HG03039 (cell line): ENCODE measurements at regions not wholly inside any gene's neighbourhood (a gene's known extent, or its start where the extent isn't known, plus 50 kb on each side); places are given as distances from the start of the nearest gene placed in this dataset.

ENCODE experiments used
- ATAC-seq: cut with Tn5 transposase; IDR thresholded peaks from one replicate; pipeline ENCODE4 v1.9.1; 2021; ENCODE audit warnings: mild to moderate bottlenecking, moderate library complexity; ENCODE audit not compliant: unreplicated experiment

- ATAC-seq: no peak
Measured at GRCh38 chr6:92840246-92840930, 579.0 kb downstream of the EPHA7 start.

- no peak for ATAC-seq
Measured at GRCh38 chr6:92828788-92829187, 590.6 kb downstream of the EPHA7 start.

- ATAC-seq: no peak
Measured at GRCh38 chr6:92827104-92827503, 592.3 kb downstream of the EPHA7 start.

- no peak for ATAC-seq
Measured at GRCh38 chr6:92826633-92827032, 592.7 kb downstream of the EPHA7 start.

GRCh38 chr6:92822222-92822621 lies 597.1 kb downstream of the EPHA7 start:
- no peak for ATAC-seq

- no peak for ATAC-seq
Measured at GRCh38 chr6:92820601-92821000, 598.8 kb downstream of the EPHA7 start.

- peak; percentile 97 for ATAC-seq
Measured at GRCh38 chr6:92810913-92811312, 608.4 kb downstream of the EPHA7 start.

- no peak for ATAC-seq
Measured at GRCh38 chr6:92806254-92806653, 613.1 kb downstream of the EPHA7 start.

GRCh38 chr6:92791403-92791802 lies 628.0 kb downstream of the EPHA7 start:
- ATAC-seq: no peak

GRCh38 chr6:92790381-92790780 lies 629.0 kb downstream of the EPHA7 start:
- no peak for ATAC-seq

GRCh38 chr6:92784235-92784634 lies 635.1 kb downstream of the EPHA7 start:
- ATAC-seq: no peak

- ATAC-seq: no peak
Measured at GRCh38 chr6:92779746-92780145, 639.6 kb downstream of the EPHA7 start.

- ATAC-seq: no peak
Measured at GRCh38 chr6:92777146-92777740, 642.1 kb downstream of the EPHA7 start.

GRCh38 chr6:92770540-92770939 lies 648.8 kb downstream of the EPHA7 start:
- ATAC-seq: no peak

GRCh38 chr6:92767101-92767500 lies 652.3 kb downstream of the EPHA7 start:
- ATAC-seq: no peak

- no peak for ATAC-seq
Measured at GRCh38 chr6:92763680-92764079, 655.7 kb downstream of the EPHA7 start.

GRCh38 chr6:92763274-92763584 lies 656.1 kb downstream of the EPHA7 start:
- no peak for ATAC-seq

- ATAC-seq: no peak
Measured at GRCh38 chr6:92762443-92763273, 656.7 kb downstream of the EPHA7 start.

- no peak for ATAC-seq
Measured at GRCh38 chr6:92759178-92759577, 660.2 kb downstream of the EPHA7 start.

- no peak for ATAC-seq
Measured at GRCh38 chr6:92757925-92758324, 661.4 kb downstream of the EPHA7 start.

GRCh38 chr6:92756912-92757311 lies 662.4 kb downstream of the EPHA7 start:
- ATAC-seq: no peak

GRCh38 chr6:92753956-92754355 lies 665.4 kb downstream of the EPHA7 start:
- no peak for ATAC-seq
